Vagina (tissue), 2 donors: ENCODE measurements at regions not wholly inside any gene's neighbourhood (a gene's known extent, or its start where the extent isn't known, plus 50 kb on each side); places are given as distances from the start of the nearest gene placed in this dataset.

ENCODE experiments used
- POLR2A ChIP-seq, 2 donors: fragments of 450-650 bp; IDR thresholded peaks; one replicate each; pipeline ENCODE4 v1.6.1; 2017; ENCODE audit warnings: antibody characterized with exemption in 2 of 2, mild to moderate bottlenecking in 2 of 2, moderate library complexity in 2 of 2
- POLR2AphosphoS5 ChIP-seq, 2 donors: sonication (generic); formaldehyde crosslinking; IDR thresholded peaks; one replicate each; pipeline ENCODE4 v1.9.0; 2017; ENCODE audit warnings: antibody characterized with exemption in 2 of 2, mild to moderate bottlenecking in 2 of 2, low read depth in 1 of 2; ENCODE audit not compliant: insufficient read depth in 1 of 2
- TF ChIP-seq, protein P1 (sequence below), 3 experiments: fragments of 450-650 bp in 2 of 3; fragments of 200-600 bp in 1 of 3; sonication (generic) in 1 of 3; IDR thresholded peaks; one replicate each; pipeline ENCODE4 v1.5.1; 2017 to 2019; ENCODE audit warnings: antibody characterized with exemption in 3 of 3, mild to moderate bottlenecking in 2 of 3, moderate library complexity in 2 of 3

DNA sequence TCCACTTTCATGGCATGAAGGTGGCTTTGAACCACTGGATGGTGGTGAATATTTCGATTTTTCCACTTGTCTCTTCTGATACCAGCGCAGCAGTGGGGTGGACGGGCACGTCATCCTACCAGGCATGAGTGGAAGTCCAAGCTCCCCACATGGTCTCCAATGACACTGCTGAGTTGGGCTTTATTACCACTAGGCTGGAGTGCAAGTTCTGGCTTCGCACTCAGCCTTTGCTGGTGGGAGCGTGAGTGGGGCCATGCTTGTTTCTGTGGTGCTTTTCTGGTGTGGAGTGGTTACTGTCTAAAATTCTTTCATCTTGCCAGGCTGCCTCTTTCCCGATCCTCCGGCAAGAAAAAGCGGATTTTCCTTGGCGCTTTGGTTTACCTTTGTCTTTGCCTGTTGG lies 70.1 kb upstream of the SDK1 start:
- no peak for TF ChIP-seq POLR2A (IDR thresholded peaks at IDR 0.05)
- TF ChIP-seq, protein P1, sequence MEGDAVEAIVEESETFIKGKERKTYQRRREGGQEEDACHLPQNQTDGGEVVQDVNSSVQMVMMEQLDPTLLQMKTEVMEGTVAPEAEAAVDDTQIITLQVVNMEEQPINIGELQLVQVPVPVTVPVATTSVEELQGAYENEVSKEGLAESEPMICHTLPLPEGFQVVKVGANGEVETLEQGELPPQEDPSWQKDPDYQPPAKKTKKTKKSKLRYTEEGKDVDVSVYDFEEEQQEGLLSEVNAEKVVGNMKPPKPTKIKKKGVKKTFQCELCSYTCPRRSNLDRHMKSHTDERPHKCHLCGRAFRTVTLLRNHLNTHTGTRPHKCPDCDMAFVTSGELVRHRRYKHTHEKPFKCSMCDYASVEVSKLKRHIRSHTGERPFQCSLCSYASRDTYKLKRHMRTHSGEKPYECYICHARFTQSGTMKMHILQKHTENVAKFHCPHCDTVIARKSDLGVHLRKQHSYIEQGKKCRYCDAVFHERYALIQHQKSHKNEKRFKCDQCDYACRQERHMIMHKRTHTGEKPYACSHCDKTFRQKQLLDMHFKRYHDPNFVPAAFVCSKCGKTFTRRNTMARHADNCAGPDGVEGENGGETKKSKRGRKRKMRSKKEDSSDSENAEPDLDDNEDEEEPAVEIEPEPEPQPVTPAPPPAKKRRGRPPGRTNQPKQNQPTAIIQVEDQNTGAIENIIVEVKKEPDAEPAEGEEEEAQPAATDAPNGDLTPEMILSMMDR (IDR thresholded peaks at IDR 0.05) = no peak
- no peak for TF ChIP-seq POLR2AphosphoS5 (IDR thresholded peaks at IDR 0.05; ENCODE audit: insufficient read depth in 1 of 2, low read depth in 1 of 2)
